ENCODE measurements at regions not wholly inside any gene's neighbourhood (a gene's known extent, or its start where the extent isn't known, plus 50 kb on each side); places are given as distances from the start of the nearest gene placed in this dataset.

- intact Hi-C loops (cut with DNase I; ENCODE audit: low total_unique reads) = no loop called here
- WGBS, 5 donors = 80 to 91% (median 87%) methylated on average over 1 of the region's 1 CpG
- Histone ChIP-seq H3K36me3 (no peaks in the 10 kb centered on the region), H3K4me3 (no peak overlapping the region), H3K4me1 (no peaks in the 10 kb centered on the region), H3K27ac (no peak overlapping the region), H3K9me3 (no peaks in the 10 kb centered on the region), H3K27me3 (no peaks in the 10 kb centered on the region)
- no peak for DNase-seq
- no peak for TF ChIP-seq EP300 (IDR thresholded peaks at IDR 0.05)
- no peak for TF ChIP-seq POLR2AphosphoS5 (IDR thresholded peaks at IDR 0.05)
- TF ChIP-seq, protein P1, sequence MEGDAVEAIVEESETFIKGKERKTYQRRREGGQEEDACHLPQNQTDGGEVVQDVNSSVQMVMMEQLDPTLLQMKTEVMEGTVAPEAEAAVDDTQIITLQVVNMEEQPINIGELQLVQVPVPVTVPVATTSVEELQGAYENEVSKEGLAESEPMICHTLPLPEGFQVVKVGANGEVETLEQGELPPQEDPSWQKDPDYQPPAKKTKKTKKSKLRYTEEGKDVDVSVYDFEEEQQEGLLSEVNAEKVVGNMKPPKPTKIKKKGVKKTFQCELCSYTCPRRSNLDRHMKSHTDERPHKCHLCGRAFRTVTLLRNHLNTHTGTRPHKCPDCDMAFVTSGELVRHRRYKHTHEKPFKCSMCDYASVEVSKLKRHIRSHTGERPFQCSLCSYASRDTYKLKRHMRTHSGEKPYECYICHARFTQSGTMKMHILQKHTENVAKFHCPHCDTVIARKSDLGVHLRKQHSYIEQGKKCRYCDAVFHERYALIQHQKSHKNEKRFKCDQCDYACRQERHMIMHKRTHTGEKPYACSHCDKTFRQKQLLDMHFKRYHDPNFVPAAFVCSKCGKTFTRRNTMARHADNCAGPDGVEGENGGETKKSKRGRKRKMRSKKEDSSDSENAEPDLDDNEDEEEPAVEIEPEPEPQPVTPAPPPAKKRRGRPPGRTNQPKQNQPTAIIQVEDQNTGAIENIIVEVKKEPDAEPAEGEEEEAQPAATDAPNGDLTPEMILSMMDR (IDR thresholded peaks at IDR 0.05) = no peak
These were observed 1508.9 kb downstream of the STIM2 start for GRCh38 chr4:28369499-28369898.

DNA sequence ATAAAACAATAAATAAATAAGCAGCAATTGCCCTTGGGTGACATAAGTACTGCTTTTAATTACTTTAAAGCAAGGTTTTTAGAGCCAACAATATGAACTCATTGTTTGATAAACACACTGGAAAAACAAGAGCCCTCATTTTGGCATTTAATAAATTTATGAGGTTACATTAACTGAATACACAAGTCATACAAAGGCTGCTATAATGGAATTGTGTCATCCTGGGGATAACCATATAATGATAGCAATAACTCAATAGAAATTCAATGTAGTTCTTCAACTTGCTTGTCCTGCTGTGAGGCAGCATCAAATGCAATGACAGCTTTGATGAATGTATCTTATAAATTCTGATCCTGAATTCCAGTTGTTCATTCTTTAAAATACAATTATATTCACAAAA, 1512.5 kb downstream of the STIM2 start:
- Histone ChIP-seq H3K27ac (no peak overlapping the region), H3K27me3 (no peaks in the 10 kb centered on the region), H3K36me3 (no peaks in the 10 kb centered on the region), H3K4me3 (no peak overlapping the region), H3K4me1 (no peaks in the 10 kb centered on the region), H3K9me3 (no peaks in the 10 kb centered on the region)
- intact Hi-C loops (cut with DNase I; ENCODE audit: low total_unique reads) = no loop called here
- DNase-seq = no peak
- TF ChIP-seq, protein P1 (IDR thresholded peaks at IDR 0.05) = no peak
- TF ChIP-seq POLR2AphosphoS5 (IDR thresholded peaks at IDR 0.05) (no peak), POLR2A (IDR thresholded peaks at IDR 0.05) (no peak), EP300 (IDR thresholded peaks at IDR 0.05) (no peak)

DNA sequence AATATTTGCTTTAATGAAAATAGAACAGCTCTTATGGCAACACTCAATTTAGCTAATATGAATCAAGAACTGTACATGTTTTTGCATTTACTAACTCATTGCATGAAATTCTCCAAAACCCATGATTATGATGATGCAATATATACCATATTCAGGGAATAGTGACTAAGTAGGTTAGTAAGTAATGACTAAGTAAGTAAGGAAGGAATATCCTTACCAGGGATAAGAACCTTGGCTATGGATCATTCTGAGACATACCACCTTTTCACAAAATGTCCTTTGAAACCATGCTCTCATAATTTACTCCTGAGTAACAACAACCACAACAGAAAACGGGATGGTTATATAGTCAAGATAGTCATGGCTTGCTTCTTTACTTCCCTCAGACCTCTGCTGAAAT, 1513.0 kb downstream of the STIM2 start:
- 71 to 85% (median 80%) methylated on average over 1 of the region's 1 CpG for WGBS, 5 donors

DNA sequence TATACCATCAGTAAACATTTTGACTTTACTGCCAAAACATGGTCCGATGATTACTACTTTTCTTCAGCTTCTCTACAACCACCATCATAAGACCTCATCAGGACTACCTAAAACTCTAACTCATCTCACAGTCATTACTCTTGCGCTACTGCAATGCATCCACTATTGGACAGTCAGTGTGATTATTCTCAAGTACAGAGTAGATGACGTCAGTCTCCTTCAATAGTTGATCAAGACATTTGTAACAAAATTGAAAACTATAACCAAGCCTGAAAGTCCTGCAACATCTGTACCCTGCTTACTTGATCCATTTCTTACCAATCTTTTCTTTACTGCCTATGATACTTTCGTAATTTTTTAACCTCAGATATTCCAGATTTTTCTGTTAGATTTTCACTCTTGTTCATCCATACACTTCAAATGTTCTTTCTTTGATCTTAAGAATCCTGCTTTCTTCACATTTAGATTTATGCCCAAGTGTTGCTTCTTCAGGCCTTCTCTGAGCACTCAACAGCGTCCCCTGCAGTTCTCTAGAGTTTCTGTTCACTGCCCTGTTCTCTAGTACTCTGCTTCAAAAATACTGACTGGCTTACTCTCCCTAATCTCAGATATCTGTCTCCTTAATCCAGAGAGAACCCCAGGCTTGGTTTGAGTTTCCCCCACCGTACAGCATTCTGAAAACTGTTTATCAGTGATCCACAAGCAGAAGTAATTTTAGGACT, 1517.6 kb downstream of the STIM2 start:
- DNase-seq = no peak
- H3K4me1 ChIP-seq = no peaks in the 10 kb centered on the region
- WGBS, 5 donors = 65 to 79% (median 76%) methylated on average over 6 of the region's 6 CpGs
- no peak overlapping the region for H3K4me3 ChIP-seq
- TF ChIP-seq POLR2AphosphoS5 (IDR thresholded peaks at IDR 0.05) = no peak
- TF ChIP-seq POLR2A (IDR thresholded peaks at IDR 0.05) = no peak
- no peak for TF ChIP-seq EP300 (IDR thresholded peaks at IDR 0.05)
- TF ChIP-seq, protein P1 (IDR thresholded peaks at IDR 0.05) = no peak
- H3K27me3 ChIP-seq = no peaks in the 10 kb centered on the region
- no peaks in the 10 kb centered on the region for H3K36me3 ChIP-seq
- no peaks in the 10 kb centered on the region for H3K9me3 ChIP-seq
- no peak overlapping the region for H3K27ac ChIP-seq
- intact Hi-C loops (cut with DNase I; ENCODE audit: low total_unique reads) = no loop called here

More for the DNA sequence above, 1513.0 kb downstream of the STIM2 start:
- H3K27me3 ChIP-seq = no peaks in the 10 kb centered on the region
- no peak for DNase-seq
- no peak overlapping the region for H3K4me3 ChIP-seq
- TF ChIP-seq EP300 (IDR thresholded peaks at IDR 0.05) (no peak), POLR2AphosphoS5 (IDR thresholded peaks at IDR 0.05) (no peak), POLR2A (IDR thresholded peaks at IDR 0.05) (no peak)
- TF ChIP-seq, protein P1 (IDR thresholded peaks at IDR 0.05) = no peak
- H3K4me1 ChIP-seq = no peaks in the 10 kb centered on the region
- H3K36me3 ChIP-seq = no peaks in the 10 kb centered on the region
- no peaks in the 10 kb centered on the region for H3K9me3 ChIP-seq
- intact Hi-C loops (cut with DNase I; ENCODE audit: low total_unique reads) = no loop called here
- no peak overlapping the region for H3K27ac ChIP-seq
